IMR-90 (cell line): ENCODE measurements at regions not wholly inside any gene's neighbourhood (a gene's known extent, or its start where the extent isn't known, plus 50 kb on each side); places are given as distances from the start of the nearest gene placed in this dataset.

Source experiments
- ATAC-seq: fragments of 200-7000 bp; cut with Tn5 transposase; 2 replicates; pipeline ENCODE4 v1.9.1; 2020; ENCODE audit warnings: low read depth, mild to moderate bottlenecking, moderate library complexity
- BruUV-seq: library from RNA; stranded (reverse); fragments of 400-500 nt; replicated peaks from 2 replicates; lab custom pipeline; 2021; lab: Mats Ljungman, UMichigan
- CTCF ChIA-PET: fragments of 300-600 bp; formaldehyde crosslinking; extraction: SDS; loops from one replicate; lab custom pipeline; 2021; ENCODE audit warnings: antibody characterized with exemption; lab: Yijun Ruan, JAX
- POLR2A ChIA-PET: fragments of 300-600 bp; sonication (Branson Sonifier 250); formaldehyde crosslinking; loops from one replicate; lab custom pipeline; 2022; ENCODE audit warnings: antibody characterized with exemption; ENCODE audit not compliant: unreplicated experiment; lab: Charles Lee
- DNase-seq: peaks from one replicate; pipeline ENCODE4 v3.0.0; 2013
- H2AFZ ChIP-seq: replicated peaks from 2 replicates; pipeline ENCODE3; 2013; ENCODE audit warnings: low read length, mild to moderate bottlenecking; ENCODE audit not compliant: poor library complexity
- H2AK5ac ChIP-seq: 2 replicates; pipeline ENCODE4 v1.6.1; 2013; ENCODE audit warnings: low read depth, low read length, inconsistent platforms
- H2AK9ac ChIP-seq: replicated peaks from 2 replicates; pipeline ENCODE3; 2013; ENCODE audit warnings: mild to moderate bottlenecking, low read depth, low read length, moderate library complexity; ENCODE audit not compliant: poor library complexity
- H2BK120ac ChIP-seq: 2 replicates; pipeline ENCODE4 v1.6.1; 2013; ENCODE audit warnings: low read depth, low read length, inconsistent platforms
- H2BK15ac ChIP-seq: 3 replicates; pipeline ENCODE4 v1.6.1; 2013; ENCODE audit warnings: low read depth, low read length, inconsistent platforms
- H2BK20ac ChIP-seq: 2 replicates; pipeline ENCODE4 v1.6.1; 2013; ENCODE audit warnings: low read depth, mild to moderate bottlenecking, inconsistent platforms, low read length, moderate library complexity
- H2BK5ac ChIP-seq: 2 replicates; pipeline ENCODE4 v1.6.1; 2013; ENCODE audit warnings: mild to moderate bottlenecking, low read depth, low read length, inconsistent platforms; ENCODE audit not compliant: poor library complexity, severe bottlenecking
- H3K14ac ChIP-seq: replicated peaks from 2 replicates; pipeline ENCODE4 v1.6.1; 2013; ENCODE audit warnings: low read depth, low read length, inconsistent platforms
- H3K18ac ChIP-seq: 2 replicates; pipeline ENCODE4 v1.6.1; 2013; ENCODE audit warnings: low read depth, low read length, control low read depth
- H3K23ac ChIP-seq: 2 replicates; pipeline ENCODE4 v1.6.1; 2013; ENCODE audit warnings: low read depth, low read length, inconsistent platforms
- H3K27ac ChIP-seq: 2 replicates; pipeline ENCODE4 v1.5.1; 2013; ENCODE audit warnings: mild to moderate bottlenecking, control low read depth, low read length; ENCODE audit not compliant: insufficient read depth
- H3K27me3 ChIP-seq: 2 replicates; pipeline ENCODE4 v1.6.1; 2013; ENCODE audit warnings: low read length; ENCODE audit not compliant: control insufficient read depth, insufficient read depth
- H3K36me3 ChIP-seq: 2 replicates; pipeline ENCODE4 v1.6.1; 2013; ENCODE audit warnings: low read length, mixed read lengths; ENCODE audit not compliant: control insufficient read depth, insufficient read depth
- H3K4ac ChIP-seq: 2 replicates; pipeline ENCODE4 v1.6.1; 2013; ENCODE audit warnings: low read depth, low read length, inconsistent platforms
- H3K4me1 ChIP-seq: 2 replicates; pipeline ENCODE4 v1.6.1; 2013; ENCODE audit warnings: low read length, mixed read lengths; ENCODE audit not compliant: control insufficient read depth, insufficient read depth
- H3K4me2 ChIP-seq: 2 replicates; pipeline ENCODE4 v1.6.1; 2013; ENCODE audit warnings: low read depth, mild to moderate bottlenecking, control low read depth, low read length, moderate library complexity
- H3K4me3 ChIP-seq: 2 replicates; pipeline ENCODE4 v1.5.1; 2013; ENCODE audit warnings: low read depth, mild to moderate bottlenecking, control low read depth, low read length, moderate library complexity; ENCODE audit not compliant: insufficient read depth
- H3K56ac ChIP-seq: 2 replicates; pipeline ENCODE4 v1.6.1; 2013; ENCODE audit warnings: low read length, inconsistent platforms; ENCODE audit not compliant: insufficient read depth; ENCODE audit errors: extremely low read depth
- H3K79me1 ChIP-seq, 2 experiments: 2 replicates each; pipeline ENCODE4 v1.6.1; 2013; ENCODE audit warnings: low read length in 2 of 2, inconsistent platforms in 1 of 2, low read depth in 1 of 2
- H3K9ac ChIP-seq: 2 replicates; pipeline ENCODE4 v1.6.1; 2013; ENCODE audit warnings: low read depth, low read length, control low read depth
- H3K9me1 ChIP-seq: 2 replicates; pipeline ENCODE4 v1.6.1; 2013; ENCODE audit warnings: low read length, inconsistent platforms; ENCODE audit not compliant: insufficient read depth
- H3K9me3 ChIP-seq: 2 replicates; pipeline ENCODE4 v1.6.1; 2013; ENCODE audit warnings: low read length; ENCODE audit not compliant: control insufficient read depth, insufficient read depth
- H4K20me1 ChIP-seq: 2 replicates; pipeline ENCODE4 v1.6.1; 2013; ENCODE audit warnings: low read length, inconsistent platforms; ENCODE audit not compliant: insufficient read depth
- H4K5ac ChIP-seq: 2 replicates; pipeline ENCODE4 v1.6.1; 2013; ENCODE audit warnings: mild to moderate bottlenecking, low read depth, low read length, control low read depth
- H4K8ac ChIP-seq, 2 experiments: 2 replicates each; pipeline ENCODE4 v1.6.1; 2013; ENCODE audit warnings: low read depth in 2 of 2, low read length in 2 of 2, control low read depth in 1 of 2, inconsistent platforms in 1 of 2
- H4K91ac ChIP-seq: 2 replicates; pipeline ENCODE4 v1.6.1; 2013; ENCODE audit warnings: low read depth, low read length, inconsistent platforms; ENCODE audit not compliant: insufficient read depth
- CEBPB ChIP-seq: IDR thresholded peaks from 2 replicates; pipeline ENCODE4 v1.6.1; 2012; ENCODE audit warnings: low read depth, low read length, improper control_type of control experiment
- MAFK ChIP-seq: IDR thresholded peaks from 2 replicates; pipeline ENCODE4 v1.6.1; 2012; ENCODE audit warnings: low read depth, low read length, improper control_type of control experiment
- SMC3 ChIP-seq: fragments of 150-350 bp; IDR thresholded peaks from 2 replicates; pipeline ENCODE4 v1.6.1; 2016; ENCODE audit warnings: low read depth, mild to moderate bottlenecking, antibody characterized with exemption, low read length, moderate library complexity
- USF2 ChIP-seq: fragments of 150-350 bp; IDR thresholded peaks from 2 replicates; pipeline ENCODE4 v1.6.1; 2017; ENCODE audit warnings: mild to moderate bottlenecking, antibody characterized with exemption, low read length, low read depth
- WGBS, 2 experiments: methylation state at CpG; one replicate each; pipeline versions ENCODE4 v1.1.5 to v1.1.7; 2013; ENCODE audit warnings: missing lambda C conversion rate in 2 of 2; ENCODE audit not compliant: insufficient read length in 1 of 2; ENCODE audit errors: extremely low coverage in 2 of 2; 5-methylcytosine and 5-hydroxymethylcytosine counted together
- dilution Hi-C: fragments of 300-500 bp; cut with HindIII; formaldehyde crosslinking; loops from one replicate; pipeline ENCODE4 v1.14.3; 2018; ENCODE audit warnings: low sequenced_read_pairs; ENCODE audit not compliant: unreplicated experiment
- in situ Hi-C: fragments of 300-500 bp; cut with MboI; formaldehyde crosslinking; loops from 3 replicates; pipeline ENCODE4 v1.14.3; 2019; ENCODE audit warnings: low sequenced_read_pairs, inconsistent platforms, mixed read lengths
- intact Hi-C: fragments of 100-400 bp; cut with micrococcal nuclease; formaldehyde crosslinking; loops from 2 replicates; pipeline ENCODE4 v1.10.0; 2022
- TF ChIP-seq, protein P1 (sequence below): fragments of 150-350 bp; IDR thresholded peaks from 2 replicates; pipeline ENCODE4 v1.6.1; 2016; ENCODE audit warnings: low read depth, mild to moderate bottlenecking, low read length, moderate library complexity, borderline replicate concordance

DNA sequence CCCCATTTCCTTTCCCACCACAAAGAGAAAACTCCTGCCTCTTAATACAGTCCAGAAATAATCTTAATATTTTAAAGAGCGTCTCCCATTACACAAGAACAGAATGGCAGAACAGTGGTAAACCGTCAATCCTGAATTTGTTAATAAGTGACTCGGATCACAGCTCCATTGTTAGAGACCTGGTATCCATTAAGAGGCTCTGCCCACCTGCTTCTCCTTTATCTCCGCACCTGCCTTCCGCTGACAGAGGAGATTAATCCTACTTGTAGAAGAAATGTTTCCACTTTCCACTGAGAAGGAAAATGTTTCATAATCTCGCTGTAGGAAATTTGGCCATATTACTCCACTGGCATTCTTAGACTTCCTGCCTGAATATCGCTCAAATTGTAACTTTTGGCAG lies 1493.2 kb downstream of the MAT2B start:
- Histone ChIP-seq H4K91ac (no peak overlapping the region), H4K8ac (no peak overlapping the region), H3K4ac (no peak overlapping the region), H3K79me1 (no peaks in the 10 kb centered on the region), H3K18ac (no peak overlapping the region), H3K9ac (no peak overlapping the region), H3K36me3 (no peaks in the 10 kb centered on the region), H3K56ac (no peak overlapping the region), H2BK20ac (no peak overlapping the region), H3K23ac (no peak overlapping the region), H2BK5ac (no peak overlapping the region), H2AK9ac (no peak overlapping the region), H2AK5ac (no peak overlapping the region), H3K9me3 (no peaks in the 10 kb centered on the region; the same call in 1 of the 2 replicates), H3K4me3 (no peak overlapping the region), H3K9me1 (no peaks in the 10 kb centered on the region), H2AFZ (no peak overlapping the region), H3K14ac (no peak overlapping the region), H2BK15ac (no peak overlapping the region), H3K27me3 (no peaks in the 10 kb centered on the region), H2BK120ac (no peak overlapping the region), H3K4me1 (no peaks in the 10 kb centered on the region), H4K5ac (no peak overlapping the region), H3K27ac (no peak overlapping the region), H4K20me1 (no peaks in the 10 kb centered on the region), H3K4me2 (no peak overlapping the region)
- DNase-seq (no peak), ATAC-seq (no peak)
- in situ Hi-C loops, result no loop called here
- POLR2A ChIA-PET, result no interaction called here
- no CpG with 5 or more reads among the region's 7 CpGs for WGBS, 2 experiments
- CTCF ChIA-PET, result no interaction called here
- no TSS peak for BruUV-seq
- intact Hi-C loops, result no loop called here
- dilution Hi-C loops, result no loop called here
- no peak for TF ChIP-seq MAFK
- no peak for TF ChIP-seq USF2
- TF ChIP-seq SMC3, result no peak
- TF ChIP-seq CEBPB, result no peak
- TF ChIP-seq, protein P1, sequence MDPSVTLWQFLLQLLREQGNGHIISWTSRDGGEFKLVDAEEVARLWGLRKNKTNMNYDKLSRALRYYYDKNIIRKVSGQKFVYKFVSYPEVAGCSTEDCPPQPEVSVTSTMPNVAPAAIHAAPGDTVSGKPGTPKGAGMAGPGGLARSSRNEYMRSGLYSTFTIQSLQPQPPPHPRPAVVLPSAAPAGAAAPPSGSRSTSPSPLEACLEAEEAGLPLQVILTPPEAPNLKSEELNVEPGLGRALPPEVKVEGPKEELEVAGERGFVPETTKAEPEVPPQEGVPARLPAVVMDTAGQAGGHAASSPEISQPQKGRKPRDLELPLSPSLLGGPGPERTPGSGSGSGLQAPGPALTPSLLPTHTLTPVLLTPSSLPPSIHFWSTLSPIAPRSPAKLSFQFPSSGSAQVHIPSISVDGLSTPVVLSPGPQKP, result no peak
